ENCODE measurements at regions not wholly inside any gene's neighbourhood (a gene's known extent, or its start where the extent isn't known, plus 50 kb on each side); places are given as distances from the start of the nearest gene placed in this dataset.
A peak's percentile ranks its signal among the peaks of the same experiment; 100 is the strongest.

- DNase-seq (ENCODE audit: low read depth): no peak
- TF ChIP-seq CTCF (IDR thresholded peaks at IDR 0.05; ENCODE audit: insufficient read depth, low read depth, low read length): no peak
- no peak overlapping the region for H3K4me3 ChIP-seq (ENCODE audit: low read depth, low read length)
Observed at GRCh38 chr15:69954666-69955065, 143.1 kb downstream of the TLE3 start.

GRCh38 chr15:69955240-69955894 is 142.3 kb downstream of the TLE3 start:
- no peak for DNase-seq (ENCODE audit: low read depth)
- H3K4me3 ChIP-seq (ENCODE audit: low read depth, low read length): no peak overlapping the region
- no peak for TF ChIP-seq CTCF (IDR thresholded peaks at IDR 0.05; ENCODE audit: insufficient read depth, low read depth, low read length)

DNA sequence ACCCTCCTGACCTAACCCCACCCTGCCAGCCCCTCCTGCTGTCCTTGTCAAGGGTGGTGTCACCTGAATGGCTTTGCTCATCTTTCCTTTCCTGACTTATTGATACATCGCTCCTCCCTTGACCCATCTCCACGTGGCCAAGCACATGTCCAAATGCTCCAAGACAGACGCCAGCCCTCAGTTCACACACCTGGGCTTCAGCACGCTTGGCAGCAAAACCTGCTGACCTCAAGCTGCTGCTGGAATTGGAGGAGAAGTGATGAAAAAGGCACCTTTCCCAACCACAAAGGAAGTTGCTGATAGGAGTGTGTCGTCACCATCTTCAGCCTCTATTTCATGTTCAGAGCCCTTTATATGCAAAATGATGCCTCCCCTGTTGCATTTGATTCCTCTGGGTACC is 141.3 kb downstream of the TLE3 start:
- no peak for TF ChIP-seq CTCF (IDR thresholded peaks at IDR 0.05; ENCODE audit: insufficient read depth, low read depth, low read length)
- DNase-seq (ENCODE audit: low read depth): no peak
- H3K4me3 ChIP-seq (ENCODE audit: low read depth, low read length): no peak overlapping the region

GRCh38 chr15:69957175-69957574 is 140.5 kb downstream of the TLE3 start:
- H3K4me3 ChIP-seq (ENCODE audit: low read depth, low read length): no peak overlapping the region
- peak; percentile 12 for TF ChIP-seq CTCF (IDR thresholded peaks at IDR 0.05; ENCODE audit: insufficient read depth, low read depth, low read length)
- DNase-seq (ENCODE audit: low read depth): peak; percentile 3

GRCh38 chr15:69958496-69959084 is 139.1 kb downstream of the TLE3 start:
- DNase-seq (ENCODE audit: low read depth): peak; percentile 3
- TF ChIP-seq CTCF (IDR thresholded peaks at IDR 0.05; ENCODE audit: insufficient read depth, low read depth, low read length): no peak
- H3K4me3 ChIP-seq (ENCODE audit: low read depth, low read length): no peak overlapping the region

DNA sequence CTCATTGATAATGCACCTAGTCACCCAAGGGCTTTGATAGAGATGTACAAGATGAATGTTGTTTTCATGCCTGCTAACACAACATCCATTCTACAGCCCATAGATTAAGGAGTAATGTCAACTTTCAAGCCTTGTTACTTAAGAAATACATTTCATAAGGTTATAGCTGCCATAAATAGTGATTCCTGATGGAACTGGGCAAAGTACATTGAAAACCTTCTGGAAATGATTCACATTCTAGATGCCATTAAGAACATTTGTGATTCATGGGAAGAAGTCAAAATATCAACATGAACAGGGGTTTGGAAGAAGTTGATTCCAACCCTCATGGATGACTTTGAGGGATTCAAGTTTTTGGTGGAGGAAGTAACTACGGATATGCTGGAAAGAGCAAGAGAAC is 135.2 kb downstream of the TLE3 start:
- DNase-seq (ENCODE audit: low read depth): no peak
- no peak for TF ChIP-seq CTCF (IDR thresholded peaks at IDR 0.05; ENCODE audit: insufficient read depth, low read depth, low read length)
- H3K4me3 ChIP-seq (ENCODE audit: low read depth, low read length): no peak overlapping the region

- no peak overlapping the region for H3K4me3 ChIP-seq (ENCODE audit: low read depth, low read length)
- no peak for TF ChIP-seq CTCF (IDR thresholded peaks at IDR 0.05; ENCODE audit: insufficient read depth, low read depth, low read length)
- DNase-seq (ENCODE audit: low read depth): no peak
Observed at GRCh38 chr15:69963385-69963784, 134.3 kb downstream of the TLE3 start.

Data from fibroblast of villous mesenchyme (primary cell).